K562 (cell line): ENCODE measurements at regions not wholly inside any gene's neighbourhood (a gene's known extent, or its start where the extent isn't known, plus 50 kb on each side); places are given as distances from the start of the nearest gene placed in this dataset.

Experiments
- TF ChIP-seq, protein P1 (sequence below): fragments of 450-650 bp; IDR thresholded peaks from 2 replicates; pipeline ENCODE4 v1.6.1; 2016; ENCODE audit warnings: mild to moderate bottlenecking, moderate library complexity

DNA sequence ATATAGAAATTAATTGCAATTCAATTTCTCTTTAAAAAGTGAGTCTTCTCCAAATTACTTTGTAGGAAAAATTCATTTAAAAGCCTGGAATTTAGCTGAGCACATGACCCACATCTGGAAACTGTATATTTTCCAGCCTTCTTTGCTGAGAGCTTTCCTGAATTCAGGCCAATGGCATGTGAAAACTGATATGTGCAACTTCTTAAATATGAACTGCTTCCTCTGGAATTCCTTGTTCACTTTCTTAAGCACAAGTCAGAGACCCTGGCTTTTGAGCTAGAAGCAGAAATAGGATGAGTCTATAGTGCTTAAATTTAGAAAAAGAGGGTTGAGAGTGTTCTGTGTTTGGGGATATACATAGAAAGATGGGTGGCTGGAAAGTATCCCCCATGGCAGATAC is 365.1 kb upstream of the MTPN start (continued):
- TF ChIP-seq, protein P1, sequence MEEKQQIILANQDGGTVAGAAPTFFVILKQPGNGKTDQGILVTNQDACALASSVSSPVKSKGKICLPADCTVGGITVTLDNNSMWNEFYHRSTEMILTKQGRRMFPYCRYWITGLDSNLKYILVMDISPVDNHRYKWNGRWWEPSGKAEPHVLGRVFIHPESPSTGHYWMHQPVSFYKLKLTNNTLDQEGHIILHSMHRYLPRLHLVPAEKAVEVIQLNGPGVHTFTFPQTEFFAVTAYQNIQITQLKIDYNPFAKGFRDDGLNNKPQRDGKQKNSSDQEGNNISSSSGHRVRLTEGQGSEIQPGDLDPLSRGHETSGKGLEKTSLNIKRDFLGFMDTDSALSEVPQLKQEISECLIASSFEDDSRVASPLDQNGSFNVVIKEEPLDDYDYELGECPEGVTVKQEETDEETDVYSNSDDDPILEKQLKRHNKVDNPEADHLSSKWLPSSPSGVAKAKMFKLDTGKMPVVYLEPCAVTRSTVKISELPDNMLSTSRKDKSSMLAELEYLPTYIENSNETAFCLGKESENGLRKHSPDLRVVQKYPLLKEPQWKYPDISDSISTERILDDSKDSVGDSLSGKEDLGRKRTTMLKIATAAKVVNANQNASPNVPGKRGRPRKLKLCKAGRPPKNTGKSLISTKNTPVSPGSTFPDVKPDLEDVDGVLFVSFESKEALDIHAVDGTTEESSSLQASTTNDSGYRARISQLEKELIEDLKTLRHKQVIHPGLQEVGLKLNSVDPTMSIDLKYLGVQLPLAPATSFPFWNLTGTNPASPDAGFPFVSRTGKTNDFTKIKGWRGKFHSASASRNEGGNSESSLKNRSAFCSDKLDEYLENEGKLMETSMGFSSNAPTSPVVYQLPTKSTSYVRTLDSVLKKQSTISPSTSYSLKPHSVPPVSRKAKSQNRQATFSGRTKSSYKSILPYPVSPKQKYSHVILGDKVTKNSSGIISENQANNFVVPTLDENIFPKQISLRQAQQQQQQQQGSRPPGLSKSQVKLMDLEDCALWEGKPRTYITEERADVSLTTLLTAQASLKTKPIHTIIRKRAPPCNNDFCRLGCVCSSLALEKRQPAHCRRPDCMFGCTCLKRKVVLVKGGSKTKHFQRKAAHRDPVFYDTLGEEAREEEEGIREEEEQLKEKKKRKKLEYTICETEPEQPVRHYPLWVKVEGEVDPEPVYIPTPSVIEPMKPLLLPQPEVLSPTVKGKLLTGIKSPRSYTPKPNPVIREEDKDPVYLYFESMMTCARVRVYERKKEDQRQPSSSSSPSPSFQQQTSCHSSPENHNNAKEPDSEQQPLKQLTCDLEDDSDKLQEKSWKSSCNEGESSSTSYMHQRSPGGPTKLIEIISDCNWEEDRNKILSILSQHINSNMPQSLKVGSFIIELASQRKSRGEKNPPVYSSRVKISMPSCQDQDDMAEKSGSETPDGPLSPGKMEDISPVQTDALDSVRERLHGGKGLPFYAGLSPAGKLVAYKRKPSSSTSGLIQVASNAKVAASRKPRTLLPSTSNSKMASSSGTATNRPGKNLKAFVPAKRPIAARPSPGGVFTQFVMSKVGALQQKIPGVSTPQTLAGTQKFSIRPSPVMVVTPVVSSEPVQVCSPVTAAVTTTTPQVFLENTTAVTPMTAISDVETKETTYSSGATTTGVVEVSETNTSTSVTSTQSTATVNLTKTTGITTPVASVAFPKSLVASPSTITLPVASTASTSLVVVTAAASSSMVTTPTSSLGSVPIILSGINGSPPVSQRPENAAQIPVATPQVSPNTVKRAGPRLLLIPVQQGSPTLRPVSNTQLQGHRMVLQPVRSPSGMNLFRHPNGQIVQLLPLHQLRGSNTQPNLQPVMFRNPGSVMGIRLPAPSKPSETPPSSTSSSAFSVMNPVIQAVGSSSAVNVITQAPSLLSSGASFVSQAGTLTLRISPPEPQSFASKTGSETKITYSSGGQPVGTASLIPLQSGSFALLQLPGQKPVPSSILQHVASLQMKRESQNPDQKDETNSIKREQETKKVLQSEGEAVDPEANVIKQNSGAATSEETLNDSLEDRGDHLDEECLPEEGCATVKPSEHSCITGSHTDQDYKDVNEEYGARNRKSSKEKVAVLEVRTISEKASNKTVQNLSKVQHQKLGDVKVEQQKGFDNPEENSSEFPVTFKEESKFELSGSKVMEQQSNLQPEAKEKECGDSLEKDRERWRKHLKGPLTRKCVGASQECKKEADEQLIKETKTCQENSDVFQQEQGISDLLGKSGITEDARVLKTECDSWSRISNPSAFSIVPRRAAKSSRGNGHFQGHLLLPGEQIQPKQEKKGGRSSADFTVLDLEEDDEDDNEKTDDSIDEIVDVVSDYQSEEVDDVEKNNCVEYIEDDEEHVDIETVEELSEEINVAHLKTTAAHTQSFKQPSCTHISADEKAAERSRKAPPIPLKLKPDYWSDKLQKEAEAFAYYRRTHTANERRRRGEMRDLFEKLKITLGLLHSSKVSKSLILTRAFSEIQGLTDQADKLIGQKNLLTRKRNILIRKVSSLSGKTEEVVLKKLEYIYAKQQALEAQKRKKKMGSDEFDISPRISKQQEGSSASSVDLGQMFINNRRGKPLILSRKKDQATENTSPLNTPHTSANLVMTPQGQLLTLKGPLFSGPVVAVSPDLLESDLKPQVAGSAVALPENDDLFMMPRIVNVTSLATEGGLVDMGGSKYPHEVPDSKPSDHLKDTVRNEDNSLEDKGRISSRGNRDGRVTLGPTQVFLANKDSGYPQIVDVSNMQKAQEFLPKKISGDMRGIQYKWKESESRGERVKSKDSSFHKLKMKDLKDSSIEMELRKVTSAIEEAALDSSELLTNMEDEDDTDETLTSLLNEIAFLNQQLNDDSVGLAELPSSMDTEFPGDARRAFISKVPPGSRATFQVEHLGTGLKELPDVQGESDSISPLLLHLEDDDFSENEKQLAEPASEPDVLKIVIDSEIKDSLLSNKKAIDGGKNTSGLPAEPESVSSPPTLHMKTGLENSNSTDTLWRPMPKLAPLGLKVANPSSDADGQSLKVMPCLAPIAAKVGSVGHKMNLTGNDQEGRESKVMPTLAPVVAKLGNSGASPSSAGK = no peak
